ENCODE measurements at regions not wholly inside any gene's neighbourhood (a gene's known extent, or its start where the extent isn't known, plus 50 kb on each side); places are given as distances from the start of the nearest gene placed in this dataset.

- H3K27ac ChIP-seq (replicated peaks) = no peak overlapping the region
- no peaks in the 10 kb centered on the region for H3K27me3 ChIP-seq (ENCODE audit: insufficient read depth, poor library complexity, severe bottlenecking)
- H3K4me3 ChIP-seq (replicated peaks; ENCODE audit: insufficient read depth, low read length) = no peak overlapping the region
- no peak for DNase-seq (ENCODE audit: low read depth in 1 of 2, low spot score in 1 of 2)
- TF ChIP-seq POLR2AphosphoS5 (IDR thresholded peaks at IDR 0.05; ENCODE audit: low read depth) = no peak
- TF ChIP-seq, protein P1, sequence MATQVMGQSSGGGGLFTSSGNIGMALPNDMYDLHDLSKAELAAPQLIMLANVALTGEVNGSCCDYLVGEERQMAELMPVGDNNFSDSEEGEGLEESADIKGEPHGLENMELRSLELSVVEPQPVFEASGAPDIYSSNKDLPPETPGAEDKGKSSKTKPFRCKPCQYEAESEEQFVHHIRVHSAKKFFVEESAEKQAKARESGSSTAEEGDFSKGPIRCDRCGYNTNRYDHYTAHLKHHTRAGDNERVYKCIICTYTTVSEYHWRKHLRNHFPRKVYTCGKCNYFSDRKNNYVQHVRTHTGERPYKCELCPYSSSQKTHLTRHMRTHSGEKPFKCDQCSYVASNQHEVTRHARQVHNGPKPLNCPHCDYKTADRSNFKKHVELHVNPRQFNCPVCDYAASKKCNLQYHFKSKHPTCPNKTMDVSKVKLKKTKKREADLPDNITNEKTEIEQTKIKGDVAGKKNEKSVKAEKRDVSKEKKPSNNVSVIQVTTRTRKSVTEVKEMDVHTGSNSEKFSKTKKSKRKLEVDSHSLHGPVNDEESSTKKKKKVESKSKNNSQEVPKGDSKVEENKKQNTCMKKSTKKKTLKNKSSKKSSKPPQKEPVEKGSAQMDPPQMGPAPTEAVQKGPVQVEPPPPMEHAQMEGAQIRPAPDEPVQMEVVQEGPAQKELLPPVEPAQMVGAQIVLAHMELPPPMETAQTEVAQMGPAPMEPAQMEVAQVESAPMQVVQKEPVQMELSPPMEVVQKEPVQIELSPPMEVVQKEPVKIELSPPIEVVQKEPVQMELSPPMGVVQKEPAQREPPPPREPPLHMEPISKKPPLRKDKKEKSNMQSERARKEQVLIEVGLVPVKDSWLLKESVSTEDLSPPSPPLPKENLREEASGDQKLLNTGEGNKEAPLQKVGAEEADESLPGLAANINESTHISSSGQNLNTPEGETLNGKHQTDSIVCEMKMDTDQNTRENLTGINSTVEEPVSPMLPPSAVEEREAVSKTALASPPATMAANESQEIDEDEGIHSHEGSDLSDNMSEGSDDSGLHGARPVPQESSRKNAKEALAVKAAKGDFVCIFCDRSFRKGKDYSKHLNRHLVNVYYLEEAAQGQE (IDR thresholded peaks at IDR 0.05; ENCODE audit: insufficient replicate concordance, low read depth) = no peak
- no peak for TF ChIP-seq GABPA (IDR thresholded peaks at IDR 0.05; ENCODE audit: low read depth)
- no peak for TF ChIP-seq SPI1 (IDR thresholded peaks at IDR 0.05; ENCODE audit: borderline replicate concordance, low read depth)
- no peak for TF ChIP-seq CTCF (IDR thresholded peaks at IDR 0.05; ENCODE audit: insufficient read depth, low read length)
Observed at GRCh38 chr2:138078153-138078552, 113.9 kb downstream of the HNMT start.

- H3K27me3 ChIP-seq (ENCODE audit: insufficient read depth, poor library complexity, severe bottlenecking) = no peaks in the 10 kb centered on the region
- H3K27ac ChIP-seq (replicated peaks) = no peak overlapping the region
- TF ChIP-seq SPI1 (IDR thresholded peaks at IDR 0.05; ENCODE audit: borderline replicate concordance, low read depth) = no peak
- TF ChIP-seq CTCF (IDR thresholded peaks at IDR 0.05; ENCODE audit: insufficient read depth, low read length) = no peak
- TF ChIP-seq GABPA (IDR thresholded peaks at IDR 0.05; ENCODE audit: low read depth) = no peak
- TF ChIP-seq, protein P1 (IDR thresholded peaks at IDR 0.05; ENCODE audit: insufficient replicate concordance, low read depth) = no peak
- no peak for TF ChIP-seq POLR2AphosphoS5 (IDR thresholded peaks at IDR 0.05; ENCODE audit: low read depth)
- H3K4me3 ChIP-seq (replicated peaks; ENCODE audit: insufficient read depth, low read length) = no peak overlapping the region
- DNase-seq (ENCODE audit: low read depth in 1 of 2, low spot score in 1 of 2) = no peak
Observed at GRCh38 chr2:138079976-138080375, 115.7 kb downstream of the HNMT start.

GRCh38 chr2:138081225-138082073 is 117.2 kb downstream of the HNMT start:
- no peak overlapping the region for H3K27ac ChIP-seq (replicated peaks)
- DNase-seq (ENCODE audit: low read depth in 1 of 2, low spot score in 1 of 2) = no peak

More at GRCh38 chr2:138081225-138082073, 117.2 kb downstream of the HNMT start:
- H3K27me3 ChIP-seq (ENCODE audit: insufficient read depth, poor library complexity, severe bottlenecking) = no peaks in the 10 kb centered on the region
- TF ChIP-seq POLR2AphosphoS5 (IDR thresholded peaks at IDR 0.05; ENCODE audit: low read depth) (no peak), CTCF (IDR thresholded peaks at IDR 0.05; ENCODE audit: insufficient read depth, low read length) (no peak), SPI1 (IDR thresholded peaks at IDR 0.05; ENCODE audit: borderline replicate concordance, low read depth) (no peak), GABPA (IDR thresholded peaks at IDR 0.05; ENCODE audit: low read depth) (no peak)
- TF ChIP-seq, protein P1 (IDR thresholded peaks at IDR 0.05; ENCODE audit: insufficient replicate concordance, low read depth) = no peak
- H3K4me3 ChIP-seq (replicated peaks; ENCODE audit: insufficient read depth, low read length) = no peak overlapping the region

Data from HL-60 (cell line).